ENCODE measurements at regions not wholly inside any gene's neighbourhood (a gene's known extent, or its start where the extent isn't known, plus 50 kb on each side); places are given as distances from the start of the nearest gene placed in this dataset.

DNA sequence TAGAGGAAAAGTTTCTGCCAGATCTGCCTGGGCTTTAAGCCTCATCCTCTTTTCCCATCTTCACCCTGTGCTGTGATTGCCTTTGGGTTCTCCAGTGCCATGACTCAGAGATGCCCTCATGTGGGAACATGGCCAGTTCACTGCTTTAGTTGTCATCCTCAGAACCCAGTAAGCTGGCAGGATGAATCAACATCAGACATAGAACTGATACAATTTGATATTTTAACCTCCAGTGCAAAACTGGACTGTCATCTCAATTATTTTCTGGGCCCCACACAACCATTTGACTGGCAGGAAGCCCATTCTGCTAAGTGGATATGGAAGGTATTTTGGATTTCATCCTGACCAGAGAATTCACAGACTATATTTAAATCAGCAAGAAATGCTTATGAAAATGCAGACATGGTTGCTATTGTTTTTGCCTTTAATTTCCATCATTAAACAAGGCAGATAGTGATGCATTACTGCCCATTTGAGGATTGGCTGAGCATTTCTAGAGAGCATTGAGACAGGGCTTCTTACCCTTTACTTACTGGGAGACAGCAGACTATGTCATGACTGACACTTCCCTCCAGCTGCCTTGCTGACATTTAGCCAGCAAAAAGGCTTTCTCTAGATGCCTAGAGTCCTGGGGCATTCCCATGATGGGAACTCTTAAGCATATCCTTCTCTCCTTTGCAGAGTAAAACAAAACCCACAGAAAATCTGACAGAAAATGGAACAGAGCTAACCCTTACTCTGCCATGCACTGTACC lies 327.1 kb upstream of the MTNR1B start:
- TF ChIP-seq, protein P1, sequence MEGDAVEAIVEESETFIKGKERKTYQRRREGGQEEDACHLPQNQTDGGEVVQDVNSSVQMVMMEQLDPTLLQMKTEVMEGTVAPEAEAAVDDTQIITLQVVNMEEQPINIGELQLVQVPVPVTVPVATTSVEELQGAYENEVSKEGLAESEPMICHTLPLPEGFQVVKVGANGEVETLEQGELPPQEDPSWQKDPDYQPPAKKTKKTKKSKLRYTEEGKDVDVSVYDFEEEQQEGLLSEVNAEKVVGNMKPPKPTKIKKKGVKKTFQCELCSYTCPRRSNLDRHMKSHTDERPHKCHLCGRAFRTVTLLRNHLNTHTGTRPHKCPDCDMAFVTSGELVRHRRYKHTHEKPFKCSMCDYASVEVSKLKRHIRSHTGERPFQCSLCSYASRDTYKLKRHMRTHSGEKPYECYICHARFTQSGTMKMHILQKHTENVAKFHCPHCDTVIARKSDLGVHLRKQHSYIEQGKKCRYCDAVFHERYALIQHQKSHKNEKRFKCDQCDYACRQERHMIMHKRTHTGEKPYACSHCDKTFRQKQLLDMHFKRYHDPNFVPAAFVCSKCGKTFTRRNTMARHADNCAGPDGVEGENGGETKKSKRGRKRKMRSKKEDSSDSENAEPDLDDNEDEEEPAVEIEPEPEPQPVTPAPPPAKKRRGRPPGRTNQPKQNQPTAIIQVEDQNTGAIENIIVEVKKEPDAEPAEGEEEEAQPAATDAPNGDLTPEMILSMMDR (IDR thresholded peaks at IDR 0.05): no peak
- TF ChIP-seq POLR2AphosphoS5 (IDR thresholded peaks at IDR 0.05): no peak

All from stomach (tissue), 4 donors.